ENCODE measurements at regions not wholly inside any gene's neighbourhood (a gene's known extent, or its start where the extent isn't known, plus 50 kb on each side); places are given as distances from the start of the nearest gene placed in this dataset.

GRCh38 chr2:7977981-7978380 lies 703.9 kb upstream of the ID2 start:
- WGBS: 45% methylated on average over 5 of the region's 8 CpGs
- no peak overlapping the region for H2BK15ac ChIP-seq (ENCODE audit: low read depth, poor library complexity, severe bottlenecking)
- DNase-seq: no peak
- no peak overlapping the region for H2AFZ ChIP-seq (ENCODE audit: low read depth, low read length)
- no peak overlapping the region for H3K18ac ChIP-seq (ENCODE audit: low read depth in 1 of 2, low read length in 2 of 2)
- H2BK120ac ChIP-seq (ENCODE audit: low read depth, low read length): no peak overlapping the region
- H3K4ac ChIP-seq (ENCODE audit: low read depth in 1 of 2, low read length in 2 of 2): no peak overlapping the region
- H3K36me3 ChIP-seq (ENCODE audit: control insufficient read depth in 1 of 2, insufficient read depth in 2 of 2, low read depth in 1 of 2, low read length in 2 of 2): no peaks in the 10 kb centered on the region
- H3K4me3 ChIP-seq (ENCODE audit: insufficient read depth in 1 of 2, low read depth in 1 of 2, low read length in 2 of 2): no peak overlapping the region
- H2BK5ac ChIP-seq (ENCODE audit: low read depth, low read length, poor library complexity, severe bottlenecking): no peak overlapping the region
- H2AK5ac ChIP-seq (ENCODE audit: low read length, severe bottlenecking): no peak overlapping the region
- no peak overlapping the region for H3K23ac ChIP-seq (ENCODE audit: low read length in 2 of 2)
- no peaks in the 10 kb centered on the region for H3K27me3 ChIP-seq (ENCODE audit: control insufficient read depth in 1 of 2, insufficient read depth in 1 of 2, low read length in 2 of 2)
- H3K9me3 ChIP-seq (ENCODE audit: control insufficient read depth, low read length): peaks cover 11% of the 10 kb centered on the region
- no peak overlapping the region for H3K4me2 ChIP-seq (ENCODE audit: low read length, poor library complexity, severe bottlenecking)
- H3K9ac ChIP-seq (ENCODE audit: low read length): no peak overlapping the region
- H4K8ac ChIP-seq (ENCODE audit: low read length): no peak overlapping the region
- H3K4me1 ChIP-seq (ENCODE audit: control insufficient read depth, insufficient read depth, low read depth, low read length): no peaks in the 10 kb centered on the region
- no peak overlapping the region for H4K91ac ChIP-seq (ENCODE audit: low read length)
- H2BK12ac ChIP-seq (ENCODE audit: low read length in 2 of 2): no peak overlapping the region
- H3K14ac ChIP-seq (ENCODE audit: low read length in 2 of 2): no peak overlapping the region
- H3K79me1 ChIP-seq (replicated peaks; ENCODE audit: low read length, poor library complexity, severe bottlenecking): no peaks in the 10 kb centered on the region
- no peak overlapping the region for H3K27ac ChIP-seq (ENCODE audit: low read length, poor library complexity, severe bottlenecking)

GRCh38 chr2:7982054-7982453 lies 699.8 kb upstream of the ID2 start:
- Histone ChIP-seq H2AK5ac (ENCODE audit: low read length, severe bottlenecking) (no peak overlapping the region), H3K4me2 (ENCODE audit: low read length, poor library complexity, severe bottlenecking) (no peak overlapping the region), H2BK12ac (ENCODE audit: low read length in 2 of 2) (no peak overlapping the region), H4K91ac (ENCODE audit: low read length) (no peak overlapping the region), H3K79me1 (replicated peaks; ENCODE audit: low read length, poor library complexity, severe bottlenecking) (no peaks in the 10 kb centered on the region), H3K18ac (ENCODE audit: low read depth in 1 of 2, low read length in 2 of 2) (no peak overlapping the region), H2AFZ (ENCODE audit: low read depth, low read length) (no peak overlapping the region), H3K9ac (ENCODE audit: low read length) (no peak overlapping the region), H3K23ac (ENCODE audit: low read length in 2 of 2) (no peak overlapping the region), H2BK15ac (ENCODE audit: low read depth, poor library complexity, severe bottlenecking) (no peak overlapping the region), H3K4ac (ENCODE audit: low read depth in 1 of 2, low read length in 2 of 2) (no peak overlapping the region), H4K8ac (ENCODE audit: low read length) (no peak overlapping the region), H3K14ac (ENCODE audit: low read length in 2 of 2) (no peak overlapping the region), H2BK120ac (ENCODE audit: low read depth, low read length) (no peak overlapping the region), H3K27ac (ENCODE audit: low read length, poor library complexity, severe bottlenecking) (no peak overlapping the region), H3K9me3 (ENCODE audit: control insufficient read depth, low read length) (peaks cover 11% of the 10 kb centered on the region), H3K36me3 (ENCODE audit: control insufficient read depth in 1 of 2, insufficient read depth in 2 of 2, low read depth in 1 of 2, low read length in 2 of 2) (no peaks in the 10 kb centered on the region), H3K4me3 (ENCODE audit: insufficient read depth in 1 of 2, low read depth in 1 of 2, low read length in 2 of 2) (no peak overlapping the region), H3K4me1 (ENCODE audit: control insufficient read depth, insufficient read depth, low read depth, low read length) (no peaks in the 10 kb centered on the region), H3K27me3 (ENCODE audit: control insufficient read depth in 1 of 2, insufficient read depth in 1 of 2, low read length in 2 of 2) (no peaks in the 10 kb centered on the region), H2BK5ac (ENCODE audit: low read depth, low read length, poor library complexity, severe bottlenecking) (no peak overlapping the region)
- no peak for DNase-seq
- WGBS: 80% methylated on average over 1 of the region's 1 CpG

- H2BK12ac ChIP-seq (ENCODE audit: low read length in 2 of 2): no peak overlapping the region
- DNase-seq: no peak
- H3K79me1 ChIP-seq (replicated peaks; ENCODE audit: low read length, poor library complexity, severe bottlenecking): no peaks in the 10 kb centered on the region
- no peak overlapping the region for H2BK5ac ChIP-seq (ENCODE audit: low read depth, low read length, poor library complexity, severe bottlenecking)
- H3K36me3 ChIP-seq (ENCODE audit: control insufficient read depth in 1 of 2, insufficient read depth in 2 of 2, low read depth in 1 of 2, low read length in 2 of 2): no peaks in the 10 kb centered on the region
- no peak overlapping the region for H3K18ac ChIP-seq (ENCODE audit: low read depth in 1 of 2, low read length in 2 of 2)
- H2BK15ac ChIP-seq (ENCODE audit: low read depth, poor library complexity, severe bottlenecking): no peak overlapping the region
- no peaks in the 10 kb centered on the region for H3K4me1 ChIP-seq (ENCODE audit: control insufficient read depth, insufficient read depth, low read depth, low read length)
- H4K8ac ChIP-seq (ENCODE audit: low read length): no peak overlapping the region
- H3K14ac ChIP-seq (ENCODE audit: low read length in 2 of 2): no peak overlapping the region
- WGBS: 80% methylated on average over 4 of the region's 4 CpGs
- no peak overlapping the region for H3K27ac ChIP-seq (ENCODE audit: low read length, poor library complexity, severe bottlenecking)
- no peak overlapping the region for H2BK120ac ChIP-seq (ENCODE audit: low read depth, low read length)
- no peak overlapping the region for H2AFZ ChIP-seq (ENCODE audit: low read depth, low read length)
- H3K23ac ChIP-seq (ENCODE audit: low read length in 2 of 2): no peak overlapping the region
- H3K9me3 ChIP-seq (ENCODE audit: control insufficient read depth, low read length): peaks cover 11% of the 10 kb centered on the region
- no peak overlapping the region for H2AK5ac ChIP-seq (ENCODE audit: low read length, severe bottlenecking)
- H3K27me3 ChIP-seq (ENCODE audit: control insufficient read depth in 1 of 2, insufficient read depth in 1 of 2, low read length in 2 of 2): no peaks in the 10 kb centered on the region
- no peak overlapping the region for H3K9ac ChIP-seq (ENCODE audit: low read length)
- no peak overlapping the region for H3K4me3 ChIP-seq (ENCODE audit: insufficient read depth in 1 of 2, low read depth in 1 of 2, low read length in 2 of 2)
- H4K91ac ChIP-seq (ENCODE audit: low read length): no peak overlapping the region
- H3K4ac ChIP-seq (ENCODE audit: low read depth in 1 of 2, low read length in 2 of 2): no peak overlapping the region
- H3K4me2 ChIP-seq (ENCODE audit: low read length, poor library complexity, severe bottlenecking): no peak overlapping the region
Observed at GRCh38 chr2:7983451-7983850, 698.4 kb upstream of the ID2 start.

GRCh38 chr2:7983912-7984311 lies 697.9 kb upstream of the ID2 start:
- H3K4ac ChIP-seq (ENCODE audit: low read depth in 1 of 2, low read length in 2 of 2): no peak overlapping the region
- no peak overlapping the region for H3K4me3 ChIP-seq (ENCODE audit: insufficient read depth in 1 of 2, low read depth in 1 of 2, low read length in 2 of 2)
- no peak overlapping the region for H3K27ac ChIP-seq (ENCODE audit: low read length, poor library complexity, severe bottlenecking)
- H3K4me2 ChIP-seq (ENCODE audit: low read length, poor library complexity, severe bottlenecking): no peak overlapping the region
- no peaks in the 10 kb centered on the region for H3K36me3 ChIP-seq (ENCODE audit: control insufficient read depth in 1 of 2, insufficient read depth in 2 of 2, low read depth in 1 of 2, low read length in 2 of 2)
- H4K91ac ChIP-seq (ENCODE audit: low read length): no peak overlapping the region
- peaks cover 11% of the 10 kb centered on the region for H3K9me3 ChIP-seq (ENCODE audit: control insufficient read depth, low read length)
- H3K18ac ChIP-seq (ENCODE audit: low read depth in 1 of 2, low read length in 2 of 2): no peak overlapping the region
- no peaks in the 10 kb centered on the region for H3K79me1 ChIP-seq (replicated peaks; ENCODE audit: low read length, poor library complexity, severe bottlenecking)
- H2BK5ac ChIP-seq (ENCODE audit: low read depth, low read length, poor library complexity, severe bottlenecking): no peak overlapping the region
- H3K27me3 ChIP-seq (ENCODE audit: control insufficient read depth in 1 of 2, insufficient read depth in 1 of 2, low read length in 2 of 2): no peaks in the 10 kb centered on the region
- H2BK15ac ChIP-seq (ENCODE audit: low read depth, poor library complexity, severe bottlenecking): no peak overlapping the region
- no peaks in the 10 kb centered on the region for H3K4me1 ChIP-seq (ENCODE audit: control insufficient read depth, insufficient read depth, low read depth, low read length)
- no CpG with 5 or more reads among the region's 2 CpGs for WGBS
- H3K9ac ChIP-seq (ENCODE audit: low read length): no peak overlapping the region
- H2BK120ac ChIP-seq (ENCODE audit: low read depth, low read length): no peak overlapping the region
- no peak overlapping the region for H2AFZ ChIP-seq (ENCODE audit: low read depth, low read length)
- no peak overlapping the region for H4K8ac ChIP-seq (ENCODE audit: low read length)
- no peak for DNase-seq
- H2AK5ac ChIP-seq (ENCODE audit: low read length, severe bottlenecking): no peak overlapping the region
- H3K23ac ChIP-seq (ENCODE audit: low read length in 2 of 2): no peak overlapping the region
- no peak overlapping the region for H2BK12ac ChIP-seq (ENCODE audit: low read length in 2 of 2)
- H3K14ac ChIP-seq (ENCODE audit: low read length in 2 of 2): no peak overlapping the region

Measured in mesenchymal stem cell (in vitro differentiated cells and primary cell).